Ovary (tissue), 3 donors: ENCODE measurements at regions not wholly inside any gene's neighbourhood (a gene's known extent, or its start where the extent isn't known, plus 50 kb on each side); places are given as distances from the start of the nearest gene placed in this dataset.

Experiments used
- CTCF ChIP-seq, 3 donors: fragments of 450-650 bp in 2 of 3; fragments of 200-600 bp in 1 of 3; IDR thresholded peaks; one replicate each; pipeline versions ENCODE4 v1.5.1 to v1.8.0; 2016 to 2022; ENCODE audit warnings: antibody characterized with exemption in 3 of 3, mild to moderate bottlenecking in 1 of 3
- EP300 ChIP-seq: sonication (generic); formaldehyde crosslinking; IDR thresholded peaks from one replicate; pipeline ENCODE4 v1.6.1; 2017; ENCODE audit warnings: antibody characterized with exemption
- POLR2A ChIP-seq: fragments of 450-650 bp; IDR thresholded peaks from one replicate; pipeline ENCODE4 v1.6.1; 2017; ENCODE audit warnings: antibody characterized with exemption, mild to moderate bottlenecking, moderate library complexity
- donor health status: DM: no; HTN: no; CAD: no.

GRCh38 chr2:42960002-42960841 lies 167.8 kb upstream of the HAAO start:
- TF ChIP-seq CTCF (IDR thresholded peaks at IDR 0.05) (no peak), EP300 (no peak), POLR2A (no peak)
